ENCODE measurements at regions not wholly inside any gene's neighbourhood (a gene's known extent, or its start where the extent isn't known, plus 50 kb on each side); places are given as distances from the start of the nearest gene placed in this dataset.

- no TSS peak for BruUV-seq (replicated peaks)
These were observed 109.5 kb downstream of the BTG1 start for GRCh38 chr12:92036061-92036620.

GRCh38 chr12:92035477-92035876 lies 110.2 kb downstream of the BTG1 start:
- intact Hi-C loops (cut with micrococcal nuclease; ENCODE audit: unreplicated experiment) = no loop called here

More at GRCh38 chr12:92036061-92036620, 109.5 kb downstream of the BTG1 start:
- H3K4me1 ChIP-seq (ENCODE audit: control insufficient read depth, insufficient read depth, low read length) = peaks cover 6% of the 10 kb centered on the region; the same call in 1 of the 2 replicates
- no peak for DNase-seq (ENCODE audit: low read depth, low spot score)
- H3K36me3 ChIP-seq (ENCODE audit: control insufficient read depth, insufficient read depth, low read length) = no peaks in the 10 kb centered on the region
- no peak for ATAC-seq
- intact Hi-C loops (cut with micrococcal nuclease; ENCODE audit: unreplicated experiment) (no loop called here), in situ Hi-C loops (cut with HindIII; ENCODE audit: low pct_unique_long_range_greater_than_20kb, low sequenced_read_pairs) (no loop called here)
- H3K27me3 ChIP-seq (ENCODE audit: control insufficient read depth, insufficient read depth, low read length) = no peaks in the 10 kb centered on the region
- H3K9me3 ChIP-seq (ENCODE audit: control insufficient read depth, insufficient read depth, low read depth, low read length) = no peaks in the 10 kb centered on the region
- TF ChIP-seq, protein P1, sequence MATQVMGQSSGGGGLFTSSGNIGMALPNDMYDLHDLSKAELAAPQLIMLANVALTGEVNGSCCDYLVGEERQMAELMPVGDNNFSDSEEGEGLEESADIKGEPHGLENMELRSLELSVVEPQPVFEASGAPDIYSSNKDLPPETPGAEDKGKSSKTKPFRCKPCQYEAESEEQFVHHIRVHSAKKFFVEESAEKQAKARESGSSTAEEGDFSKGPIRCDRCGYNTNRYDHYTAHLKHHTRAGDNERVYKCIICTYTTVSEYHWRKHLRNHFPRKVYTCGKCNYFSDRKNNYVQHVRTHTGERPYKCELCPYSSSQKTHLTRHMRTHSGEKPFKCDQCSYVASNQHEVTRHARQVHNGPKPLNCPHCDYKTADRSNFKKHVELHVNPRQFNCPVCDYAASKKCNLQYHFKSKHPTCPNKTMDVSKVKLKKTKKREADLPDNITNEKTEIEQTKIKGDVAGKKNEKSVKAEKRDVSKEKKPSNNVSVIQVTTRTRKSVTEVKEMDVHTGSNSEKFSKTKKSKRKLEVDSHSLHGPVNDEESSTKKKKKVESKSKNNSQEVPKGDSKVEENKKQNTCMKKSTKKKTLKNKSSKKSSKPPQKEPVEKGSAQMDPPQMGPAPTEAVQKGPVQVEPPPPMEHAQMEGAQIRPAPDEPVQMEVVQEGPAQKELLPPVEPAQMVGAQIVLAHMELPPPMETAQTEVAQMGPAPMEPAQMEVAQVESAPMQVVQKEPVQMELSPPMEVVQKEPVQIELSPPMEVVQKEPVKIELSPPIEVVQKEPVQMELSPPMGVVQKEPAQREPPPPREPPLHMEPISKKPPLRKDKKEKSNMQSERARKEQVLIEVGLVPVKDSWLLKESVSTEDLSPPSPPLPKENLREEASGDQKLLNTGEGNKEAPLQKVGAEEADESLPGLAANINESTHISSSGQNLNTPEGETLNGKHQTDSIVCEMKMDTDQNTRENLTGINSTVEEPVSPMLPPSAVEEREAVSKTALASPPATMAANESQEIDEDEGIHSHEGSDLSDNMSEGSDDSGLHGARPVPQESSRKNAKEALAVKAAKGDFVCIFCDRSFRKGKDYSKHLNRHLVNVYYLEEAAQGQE (IDR thresholded peaks at IDR 0.05; ENCODE audit: insufficient read depth in 1 of 2, low read depth in 2 of 2, low read length in 1 of 2) = no peak
- TF ChIP-seq TCF7L2 (IDR thresholded peaks at IDR 0.05; ENCODE audit: low read depth, low read length) = no peak
- TF ChIP-seq, protein P2, sequence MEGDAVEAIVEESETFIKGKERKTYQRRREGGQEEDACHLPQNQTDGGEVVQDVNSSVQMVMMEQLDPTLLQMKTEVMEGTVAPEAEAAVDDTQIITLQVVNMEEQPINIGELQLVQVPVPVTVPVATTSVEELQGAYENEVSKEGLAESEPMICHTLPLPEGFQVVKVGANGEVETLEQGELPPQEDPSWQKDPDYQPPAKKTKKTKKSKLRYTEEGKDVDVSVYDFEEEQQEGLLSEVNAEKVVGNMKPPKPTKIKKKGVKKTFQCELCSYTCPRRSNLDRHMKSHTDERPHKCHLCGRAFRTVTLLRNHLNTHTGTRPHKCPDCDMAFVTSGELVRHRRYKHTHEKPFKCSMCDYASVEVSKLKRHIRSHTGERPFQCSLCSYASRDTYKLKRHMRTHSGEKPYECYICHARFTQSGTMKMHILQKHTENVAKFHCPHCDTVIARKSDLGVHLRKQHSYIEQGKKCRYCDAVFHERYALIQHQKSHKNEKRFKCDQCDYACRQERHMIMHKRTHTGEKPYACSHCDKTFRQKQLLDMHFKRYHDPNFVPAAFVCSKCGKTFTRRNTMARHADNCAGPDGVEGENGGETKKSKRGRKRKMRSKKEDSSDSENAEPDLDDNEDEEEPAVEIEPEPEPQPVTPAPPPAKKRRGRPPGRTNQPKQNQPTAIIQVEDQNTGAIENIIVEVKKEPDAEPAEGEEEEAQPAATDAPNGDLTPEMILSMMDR (IDR thresholded peaks at IDR 0.05) = no peak
- TF ChIP-seq SIN3A (IDR thresholded peaks at IDR 0.05; ENCODE audit: borderline replicate concordance, insufficient read depth, low read depth, low read length) = no peak
- TF ChIP-seq POLR2AphosphoS5 (IDR thresholded peaks at IDR 0.05; ENCODE audit: low read depth, low read length) = no peak
- CTCF ChIA-PET = no interaction called here
- POLR2A ChIA-PET = no interaction called here
- no peak overlapping the region for H3K4me3 ChIP-seq (ENCODE audit: low read depth in 2 of 2, low read length in 2 of 2)
- H3K27ac ChIP-seq (ENCODE audit: low read length) = no peak overlapping the region

GRCh38 chr12:92034858-92035401 lies 110.7 kb downstream of the BTG1 start:
- intact Hi-C loops (cut with micrococcal nuclease; ENCODE audit: unreplicated experiment) = no loop called here
- 0 out of 2 replicates have a peak overlapping the region, but pooled peaks have one; percentile 55 for H3K27ac ChIP-seq (ENCODE audit: low read length)

More at GRCh38 chr12:92035477-92035876, 110.2 kb downstream of the BTG1 start:
- Histone ChIP-seq H3K9me3 (ENCODE audit: control insufficient read depth, insufficient read depth, low read depth, low read length) (no peaks in the 10 kb centered on the region), H3K27me3 (ENCODE audit: control insufficient read depth, insufficient read depth, low read length) (no peaks in the 10 kb centered on the region), H3K4me1 (ENCODE audit: control insufficient read depth, insufficient read depth, low read length) (peaks cover 6% of the 10 kb centered on the region; the same call in 1 of the 2 replicates), H3K27ac (ENCODE audit: low read length) (no peak overlapping the region), H3K36me3 (ENCODE audit: control insufficient read depth, insufficient read depth, low read length) (no peaks in the 10 kb centered on the region), H3K4me3 (ENCODE audit: low read depth in 2 of 2, low read length in 2 of 2) (no peak overlapping the region; a peak in 1 of 4 replicates)
- CTCF ChIA-PET = no interaction called here
- no TSS peak for BruUV-seq (replicated peaks)
- in situ Hi-C loops (cut with HindIII; ENCODE audit: low pct_unique_long_range_greater_than_20kb, low sequenced_read_pairs) = no loop called here
- POLR2A ChIA-PET = no interaction called here
- ATAC-seq = no peak
- no peak for DNase-seq (ENCODE audit: low read depth, low spot score)
- TF ChIP-seq POLR2AphosphoS5 (IDR thresholded peaks at IDR 0.05; ENCODE audit: low read depth, low read length) (no peak), SIN3A (IDR thresholded peaks at IDR 0.05; ENCODE audit: borderline replicate concordance, insufficient read depth, low read depth, low read length) (no peak)

More at GRCh38 chr12:92034858-92035401, 110.7 kb downstream of the BTG1 start:
- no TSS peak for BruUV-seq (replicated peaks)
- TF ChIP-seq, protein P2 (IDR thresholded peaks at IDR 0.05) = no peak
- TF ChIP-seq TCF7L2 (IDR thresholded peaks at IDR 0.05; ENCODE audit: low read depth, low read length) = no peak; the same call in 1 of the 2 replicates
- no peak for TF ChIP-seq POLR2AphosphoS5 (IDR thresholded peaks at IDR 0.05; ENCODE audit: low read depth, low read length)
- no peak for TF ChIP-seq SIN3A (IDR thresholded peaks at IDR 0.05; ENCODE audit: borderline replicate concordance, insufficient read depth, low read depth, low read length)
- TF ChIP-seq, protein P1 (IDR thresholded peaks at IDR 0.05; ENCODE audit: insufficient read depth in 1 of 2, low read depth in 2 of 2, low read length in 1 of 2) = no peak
- DNase-seq (ENCODE audit: low read depth, low spot score) (no peak), ATAC-seq (peak; percentile 60; the same call in 1 of the 2 replicates)
- Histone ChIP-seq H3K27me3 (ENCODE audit: control insufficient read depth, insufficient read depth, low read length) (no peaks in the 10 kb centered on the region), H3K4me1 (ENCODE audit: control insufficient read depth, insufficient read depth, low read length) (peaks cover 6% of the 10 kb centered on the region; the same call in 1 of the 2 replicates), H3K9me3 (ENCODE audit: control insufficient read depth, insufficient read depth, low read depth, low read length) (no peaks in the 10 kb centered on the region), H3K4me3 (ENCODE audit: low read depth in 2 of 2, low read length in 2 of 2) (peak overlapping the region; percentile 22 to 52), H3K36me3 (ENCODE audit: control insufficient read depth, insufficient read depth, low read length) (no peaks in the 10 kb centered on the region)
- ChIA-PET POLR2A (no interaction called here), CTCF (no interaction called here)
- in situ Hi-C loops (cut with HindIII; ENCODE audit: low pct_unique_long_range_greater_than_20kb, low sequenced_read_pairs) = no loop called here
